HUDEP-2 (cell line): ENCODE measurements at regions not wholly inside any gene's neighbourhood (a gene's known extent, or its start where the extent isn't known, plus 50 kb on each side); places are given as distances from the start of the nearest gene placed in this dataset.

Source experiments
- DNase-seq, 76 experiments: peaks; one replicate each; lab custom pipeline; 2025; ENCODE audit not compliant: unreplicated experiment in 76 of 76; lab: John Stamatoyannopoulos, UW

- no peak for DNase-seq
Measured at GRCh38 chr2:176699098-176699497, 429.9 kb downstream of the MTX2 start.

- DNase-seq = no peak
Measured at GRCh38 chr2:176699644-176700043, 430.4 kb downstream of the MTX2 start.

- no peak for DNase-seq
Measured at GRCh38 chr2:176702131-176702530, 432.9 kb downstream of the MTX2 start.

DNA sequence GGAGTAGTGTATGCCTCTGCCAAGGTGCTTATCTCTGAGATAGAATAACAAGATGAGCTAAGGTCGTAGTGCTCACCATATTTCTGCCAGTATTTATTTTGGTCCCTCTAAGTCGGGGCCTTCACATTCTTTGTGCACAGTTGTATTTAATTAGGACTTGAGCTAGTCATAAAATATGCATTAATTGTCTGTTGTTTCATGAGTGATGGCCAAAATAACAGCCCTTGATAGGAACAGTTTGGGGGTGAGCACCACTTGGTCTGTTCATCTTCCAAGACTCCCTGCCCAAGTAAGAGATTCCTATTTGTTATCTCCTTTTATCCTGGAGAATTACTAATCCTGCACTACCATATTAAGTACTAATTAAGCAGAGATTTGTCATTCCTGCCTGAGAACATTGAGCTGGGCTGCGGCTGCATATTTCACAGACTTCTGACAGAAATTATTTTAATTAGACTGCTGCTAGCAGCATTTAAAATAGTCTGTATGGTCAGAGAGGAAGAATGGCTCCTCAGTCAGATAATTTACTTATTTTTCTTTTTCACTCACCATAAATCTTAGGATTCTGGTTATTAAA, 435.1 kb downstream of the MTX2 start:
- no peak for DNase-seq

DNA sequence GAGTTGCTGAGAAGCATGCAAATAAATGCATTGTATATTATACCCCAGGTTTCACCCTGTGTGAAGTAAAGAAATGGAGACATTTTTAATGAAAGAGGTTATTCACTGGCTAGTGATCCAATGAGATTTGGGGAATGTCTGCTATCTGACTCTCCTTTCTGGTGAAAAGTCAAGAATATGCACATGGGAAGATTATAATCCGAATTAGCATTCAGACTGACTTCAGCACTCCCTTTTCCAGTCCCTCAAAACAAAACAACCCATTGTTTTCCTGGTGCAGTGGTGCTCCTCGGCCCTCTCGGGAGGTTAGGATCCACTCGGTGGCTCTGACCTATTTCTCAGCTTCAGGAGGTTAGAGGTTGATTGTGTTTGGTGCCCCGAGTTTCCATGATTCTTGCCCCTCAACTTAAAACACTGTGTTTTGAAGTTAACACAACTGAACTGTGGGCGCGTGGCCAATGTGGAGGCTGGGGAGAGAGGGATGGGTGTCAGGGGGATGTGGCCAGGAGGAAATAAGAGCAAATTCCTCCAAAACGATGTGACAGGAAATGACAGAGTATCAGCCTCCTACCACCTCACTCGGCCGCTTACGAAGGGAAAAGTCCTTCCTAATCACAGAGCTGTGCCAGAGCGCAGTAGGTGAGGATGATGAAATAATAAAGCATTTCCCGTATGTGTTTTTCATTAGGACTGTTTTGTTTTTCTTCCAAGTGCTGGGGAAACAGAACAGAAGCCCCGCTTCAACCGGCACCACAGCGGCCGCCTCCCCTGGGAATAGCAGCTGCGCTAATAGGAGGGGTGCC, 440.1 kb downstream of the MTX2 start:
- no peak for DNase-seq

DNA sequence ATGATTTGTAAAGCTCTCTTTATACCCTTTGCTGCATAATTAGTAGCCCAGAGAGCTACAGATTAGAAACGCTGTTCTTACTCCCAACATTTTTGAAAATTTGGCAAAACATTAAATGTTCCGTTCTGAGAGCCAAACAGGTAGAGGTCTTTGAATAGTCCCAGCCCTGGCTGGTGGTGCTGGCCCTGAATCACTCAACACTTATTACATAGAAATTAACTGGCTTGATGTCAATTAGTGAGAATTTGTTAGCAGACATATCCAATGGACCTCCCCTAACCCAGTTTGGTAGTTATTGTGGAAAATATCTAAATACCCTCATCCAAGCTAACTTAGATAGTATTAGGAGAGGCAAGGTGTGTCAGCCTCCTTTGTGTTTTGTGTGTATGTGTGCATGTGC, 440.7 kb downstream of the MTX2 start:
- DNase-seq = no peak

DNA sequence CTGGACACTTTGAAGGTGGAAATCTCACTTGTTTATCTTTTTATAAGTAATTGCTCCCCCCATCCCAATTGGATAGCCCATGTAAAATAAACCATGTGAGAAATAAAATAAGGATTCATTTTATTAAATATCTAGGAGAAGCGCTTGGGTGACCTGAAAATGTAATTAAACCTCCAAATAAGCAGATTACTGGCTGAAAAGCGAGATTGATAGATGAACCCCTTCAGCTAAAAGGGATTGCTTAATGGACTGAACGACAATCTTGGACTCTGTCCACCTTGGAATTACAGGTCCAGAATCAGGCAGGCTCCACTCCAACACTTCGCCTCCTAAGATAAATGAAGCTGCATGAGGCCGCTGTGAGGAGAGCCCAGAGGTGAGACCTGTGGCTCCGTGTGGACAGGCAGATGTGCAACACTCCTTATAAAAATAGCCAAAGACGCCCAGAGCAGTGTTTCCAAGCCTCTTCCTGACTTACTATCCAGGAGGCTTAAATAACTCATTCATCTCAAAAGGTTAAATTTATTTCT, 441.5 kb downstream of the MTX2 start:
- no peak for DNase-seq

DNA sequence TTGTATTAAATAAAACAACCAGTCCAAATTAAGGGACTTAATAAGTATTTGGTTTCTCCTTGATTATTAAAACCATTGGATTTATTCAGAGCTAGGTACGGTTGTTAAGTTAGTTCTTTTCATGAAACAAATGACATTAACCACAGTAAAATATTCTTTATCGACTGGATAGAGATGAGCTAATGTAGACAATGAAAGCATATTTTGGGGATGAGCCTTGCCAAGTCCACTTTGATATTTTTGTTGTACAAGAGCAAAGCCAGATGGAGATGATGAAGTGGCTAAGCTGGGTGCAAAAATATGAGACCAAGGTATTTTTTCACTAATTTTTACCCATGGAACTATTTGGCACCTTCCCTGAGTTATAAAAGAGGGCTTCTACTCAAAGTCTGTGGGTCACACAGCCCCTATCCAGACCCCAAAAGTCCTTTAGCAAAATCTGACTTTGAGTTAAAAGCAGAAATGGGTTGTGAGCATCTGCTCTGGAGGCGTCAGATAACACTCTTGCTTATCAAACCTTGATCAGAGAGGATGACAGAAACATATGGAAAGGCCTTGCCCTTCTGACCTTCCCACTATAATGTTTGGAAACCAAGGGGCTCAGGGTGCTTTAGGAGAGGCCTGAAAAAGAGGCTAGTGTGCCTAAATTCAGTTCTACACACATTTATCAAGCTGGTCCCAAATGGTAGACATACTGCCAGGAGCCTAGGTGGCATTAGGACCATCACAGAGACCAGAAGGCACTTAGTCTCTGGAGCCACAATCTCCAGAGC, 456.8 kb downstream of the MTX2 start:
- DNase-seq = no peak

DNA sequence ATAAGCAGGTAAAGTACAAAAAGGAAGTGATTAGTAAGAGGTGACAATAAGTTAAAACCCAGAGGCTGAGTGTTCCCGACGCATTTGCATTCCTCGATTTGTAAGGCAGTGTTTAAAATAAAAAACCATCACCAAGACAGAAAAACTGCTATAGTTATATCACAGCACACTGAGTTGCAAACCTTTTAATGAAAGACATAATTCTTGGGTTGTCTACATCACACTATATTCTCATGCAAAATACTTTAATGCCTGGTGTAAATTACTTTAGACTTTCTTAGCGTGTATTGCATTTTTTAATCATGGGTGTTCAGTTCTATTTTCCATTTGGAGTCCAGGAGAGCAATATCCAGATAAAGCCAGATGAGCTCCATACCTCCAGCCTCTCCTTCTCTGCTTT, 458.5 kb downstream of the MTX2 start:
- DNase-seq = no peak

- no peak for DNase-seq
Measured at GRCh38 chr2:176729706-176730569, 460.7 kb downstream of the MTX2 start.

DNA sequence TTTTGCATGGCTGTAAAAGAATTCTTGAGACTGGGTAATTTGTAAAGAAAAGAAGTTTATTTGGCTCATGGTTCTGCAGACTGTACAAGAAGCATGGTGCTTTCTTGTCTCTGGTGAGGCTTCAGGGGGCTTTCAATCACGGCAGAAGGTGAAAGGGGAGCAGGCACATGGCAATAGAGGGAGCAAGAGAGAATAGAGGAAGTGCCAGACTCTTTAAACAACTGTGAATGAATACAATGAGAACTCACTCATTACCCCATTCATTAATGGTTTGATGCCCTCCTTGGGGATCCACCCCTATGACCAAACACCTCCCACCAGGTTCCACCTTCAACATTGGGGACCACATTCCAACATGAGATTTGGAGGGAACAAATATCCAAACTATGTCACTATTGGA, 463.5 kb downstream of the MTX2 start:
- DNase-seq = no peak

DNA sequence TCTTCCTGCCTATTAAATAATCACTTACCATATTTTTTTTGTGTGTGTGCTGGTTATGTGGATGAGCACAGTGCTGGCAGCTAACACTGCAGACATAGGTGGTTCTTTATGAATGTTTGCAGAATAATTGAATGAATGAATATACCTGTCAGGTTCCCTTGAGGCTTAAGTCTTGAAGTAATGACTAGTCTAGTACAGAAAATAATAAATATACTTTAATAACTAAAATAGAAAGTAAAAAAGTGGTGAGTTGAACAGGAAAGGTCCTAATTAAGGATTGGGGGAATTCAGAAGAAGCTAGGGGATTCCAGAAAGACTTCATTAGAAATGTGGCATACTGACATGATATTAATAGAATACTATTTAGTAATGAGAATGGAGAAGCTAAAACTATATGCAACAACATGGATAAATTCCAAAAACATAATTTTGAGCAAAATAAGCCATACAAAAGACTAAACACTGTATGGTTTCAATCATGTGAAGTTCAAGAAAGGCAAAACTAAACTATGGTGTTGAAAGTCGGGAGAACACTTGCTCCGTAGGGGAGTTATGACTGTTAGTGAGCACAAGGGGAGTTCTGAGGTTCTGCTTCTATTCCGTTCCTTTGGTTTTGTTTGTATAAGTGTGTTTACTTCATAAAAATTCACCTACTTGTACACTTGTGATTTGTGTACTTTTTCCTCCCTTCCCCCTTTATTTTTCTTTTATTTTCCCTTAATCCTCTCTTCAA, 464.6 kb downstream of the MTX2 start:
- DNase-seq = no peak

DNA sequence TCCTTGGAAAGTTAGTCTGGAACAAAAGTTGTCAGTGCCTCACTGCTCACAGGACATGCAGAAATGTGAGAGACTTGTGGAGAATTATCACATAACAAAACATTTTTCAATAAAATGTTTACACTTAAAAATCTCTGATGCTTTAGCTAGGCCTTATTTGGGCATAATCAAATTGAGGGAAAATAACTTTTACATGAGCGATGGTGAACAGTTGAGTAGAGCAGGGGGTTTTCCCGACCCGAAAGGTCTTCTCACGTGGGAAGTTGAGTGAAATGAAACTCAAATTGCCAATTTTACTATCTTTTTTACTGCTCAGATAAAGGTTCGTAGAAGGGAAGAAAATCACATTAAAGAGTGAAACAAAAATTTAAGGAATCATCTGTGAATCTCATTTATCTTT, 465.6 kb downstream of the MTX2 start:
- no peak for DNase-seq

- no peak for DNase-seq
Measured at GRCh38 chr2:176742271-176742670, 470.3 kb upstream of the HNRNPA3 start.

GRCh38 chr2:176743671-176744070, 468.9 kb upstream of the HNRNPA3 start:
- no peak for DNase-seq

DNA sequence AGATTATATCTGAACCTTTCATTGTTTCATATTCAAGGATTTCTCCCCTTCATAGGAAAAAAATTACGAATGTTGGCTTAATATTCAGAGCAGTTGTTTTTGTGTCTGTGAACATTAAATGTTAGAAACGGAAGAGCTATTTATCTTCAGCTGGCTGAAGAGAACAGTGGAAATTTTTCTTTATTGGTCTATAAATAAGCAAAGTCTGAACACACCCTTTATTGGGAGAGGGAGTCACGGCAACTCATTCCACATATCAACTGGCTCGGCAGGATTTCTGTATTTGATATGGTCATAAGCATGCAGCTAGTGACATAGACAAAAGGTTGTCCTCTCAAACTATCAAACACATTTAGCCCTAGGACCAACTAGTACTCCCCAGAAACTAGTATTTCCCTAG, 468.4 kb upstream of the HNRNPA3 start:
- no peak for DNase-seq

GRCh38 chr2:176745543-176746200, 466.9 kb upstream of the HNRNPA3 start:
- no peak for DNase-seq

DNA sequence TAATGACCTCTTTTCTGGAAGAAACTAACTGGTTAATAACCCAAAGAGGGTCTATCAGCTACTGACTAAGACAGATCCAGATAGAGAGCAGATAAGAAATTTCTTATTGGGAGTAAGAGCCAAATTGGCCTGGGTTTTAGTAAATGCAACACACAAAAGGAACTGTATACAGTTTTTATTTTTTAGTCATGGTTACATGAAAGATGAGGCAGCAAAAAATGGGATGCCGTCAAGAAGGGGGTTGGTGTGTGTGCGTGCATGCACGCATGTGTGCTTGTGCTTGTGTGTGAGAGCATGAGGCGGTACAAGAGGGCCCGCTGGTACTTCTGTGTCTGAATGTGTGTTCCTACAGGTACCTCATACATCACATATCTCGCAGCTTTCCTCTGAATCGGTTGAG, 466.2 kb upstream of the HNRNPA3 start:
- no peak for DNase-seq

- no peak for DNase-seq
Measured at GRCh38 chr2:176747506-176747905, 465.1 kb upstream of the HNRNPA3 start.
